PC-9 (cell line): ENCODE measurements at regions not wholly inside any gene's neighbourhood (a gene's known extent, or its start where the extent isn't known, plus 50 kb on each side); places are given as distances from the start of the nearest gene placed in this dataset.

ENCODE experiments used
- CTCF ChIP-seq: fragments of 200-600 bp; sonication (generic); conservative IDR thresholded peaks from 2 replicates; pipeline ENCODE4 v1.6.1; 2017; ENCODE audit warnings: mixed run types, antibody characterized with exemption, mild to moderate bottlenecking, moderate library complexity
- EZH2 ChIP-seq: fragments of 200-600 bp; sonication (generic); IDR thresholded peaks from 2 replicates; pipeline ENCODE4 v1.8.0; 2017; ENCODE audit warnings: antibody characterized with exemption, low read depth

GRCh38 chr10:33710006-33710405, 375.5 kb upstream of the NRP1 start:
- TF ChIP-seq CTCF (no peak), EZH2 (no peak)
